IMR-90 (cell line): ENCODE measurements at regions not wholly inside any gene's neighbourhood (a gene's known extent, or its start where the extent isn't known, plus 50 kb on each side); places are given as distances from the start of the nearest gene placed in this dataset.

Experiments
- CTCF ChIP-seq: conservative IDR thresholded peaks from 2 replicates; pipeline ENCODE4 v1.5.1; 2012; ENCODE audit warnings: mild to moderate bottlenecking, low read depth, low read length, improper control_type of control experiment
- FOS ChIP-seq: fragments of 150-350 bp; IDR thresholded peaks from 2 replicates; pipeline ENCODE4 v1.6.1; 2016; ENCODE audit warnings: low read depth, low read length
- POLR2A ChIP-seq: IDR thresholded peaks from 2 replicates; pipeline ENCODE4 v1.6.1; 2012; ENCODE audit warnings: mild to moderate bottlenecking, low read depth, low read length
- RAD21 ChIP-seq: IDR thresholded peaks from 2 replicates; pipeline ENCODE4 v1.6.1; 2012; ENCODE audit warnings: low read length, improper control_type of control experiment
- RCOR1 ChIP-seq: IDR thresholded peaks from 2 replicates; pipeline ENCODE4 v1.6.1; 2012; ENCODE audit warnings: mild to moderate bottlenecking, low read length, improper control_type of control experiment; ENCODE audit not compliant: insufficient replicate concordance

GRCh38 chr15:31469786-31470525 lies 143.3 kb downstream of the KLF13 start:
- TF ChIP-seq POLR2A, result no peak
- no peak for TF ChIP-seq CTCF
- TF ChIP-seq RAD21, result no peak
- TF ChIP-seq FOS, result no peak
- no peak for TF ChIP-seq RCOR1
